ENCODE measurements at regions not wholly inside any gene's neighbourhood (a gene's known extent, or its start where the extent isn't known, plus 50 kb on each side); places are given as distances from the start of the nearest gene placed in this dataset.

DNA sequence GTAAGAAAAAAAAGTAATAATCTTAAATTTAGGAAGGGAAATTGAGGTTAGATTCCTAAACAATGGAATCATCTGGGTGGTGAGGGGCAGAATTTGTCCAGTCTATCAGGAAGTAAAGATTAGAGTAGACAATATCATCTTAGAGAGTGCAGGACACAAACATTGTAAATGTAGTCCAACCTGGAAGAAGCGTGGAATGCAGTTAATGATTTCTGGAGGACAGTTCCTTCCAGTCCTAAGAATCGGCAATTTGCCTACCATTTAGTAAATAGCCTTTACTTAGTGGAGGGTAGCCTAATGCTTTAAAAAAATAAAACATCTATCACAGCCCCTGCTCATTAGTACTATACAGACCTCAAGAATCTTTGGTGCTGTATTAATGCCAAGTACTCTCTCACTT lies 147.5 kb upstream of the TTC29 start:
- TF ChIP-seq RARB (CRISPR knock-in tag; IDR thresholded peaks at IDR 0.05) (no peak), ZNF565 (CRISPR knock-in tag; conservative IDR thresholded peaks at IDR 0.05; ENCODE audit: low read depth) (no peak), ZC3H10 (CRISPR knock-in tag; IDR thresholded peaks at IDR 0.05) (no peak), ZFP3 (CRISPR knock-in tag; IDR thresholded peaks at IDR 0.05) (no peak), ESRRG (CRISPR knock-in tag; IDR thresholded peaks at IDR 0.05) (no peak), TCF4 (CRISPR knock-in tag; IDR thresholded peaks at IDR 0.05; ENCODE audit: borderline replicate concordance) (no peak), OSR1 (CRISPR knock-in tag; IDR thresholded peaks at IDR 0.05) (no peak), ZNF70 (CRISPR knock-in tag; IDR thresholded peaks at IDR 0.05) (no peak), ISL1 (CRISPR knock-in tag; IDR thresholded peaks at IDR 0.05) (no peak), ARNTL (CRISPR knock-in tag; IDR thresholded peaks at IDR 0.05; ENCODE audit: borderline replicate concordance, low read depth) (no peak)
- TF ChIP-seq, protein P1, sequence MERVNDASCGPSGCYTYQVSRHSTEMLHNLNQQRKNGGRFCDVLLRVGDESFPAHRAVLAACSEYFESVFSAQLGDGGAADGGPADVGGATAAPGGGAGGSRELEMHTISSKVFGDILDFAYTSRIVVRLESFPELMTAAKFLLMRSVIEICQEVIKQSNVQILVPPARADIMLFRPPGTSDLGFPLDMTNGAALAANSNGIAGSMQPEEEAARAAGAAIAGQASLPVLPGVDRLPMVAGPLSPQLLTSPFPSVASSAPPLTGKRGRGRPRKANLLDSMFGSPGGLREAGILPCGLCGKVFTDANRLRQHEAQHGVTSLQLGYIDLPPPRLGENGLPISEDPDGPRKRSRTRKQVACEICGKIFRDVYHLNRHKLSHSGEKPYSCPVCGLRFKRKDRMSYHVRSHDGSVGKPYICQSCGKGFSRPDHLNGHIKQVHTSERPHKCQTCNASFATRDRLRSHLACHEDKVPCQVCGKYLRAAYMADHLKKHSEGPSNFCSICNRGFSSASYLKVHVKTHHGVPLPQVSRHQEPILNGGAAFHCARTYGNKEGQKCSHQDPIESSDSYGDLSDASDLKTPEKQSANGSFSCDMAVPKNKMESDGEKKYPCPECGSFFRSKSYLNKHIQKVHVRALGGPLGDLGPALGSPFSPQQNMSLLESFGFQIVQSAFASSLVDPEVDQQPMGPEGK (CRISPR knock-in tag; IDR thresholded peaks at IDR 0.05; ENCODE audit: borderline replicate concordance) = no peak
- TF ChIP-seq, protein P2, sequence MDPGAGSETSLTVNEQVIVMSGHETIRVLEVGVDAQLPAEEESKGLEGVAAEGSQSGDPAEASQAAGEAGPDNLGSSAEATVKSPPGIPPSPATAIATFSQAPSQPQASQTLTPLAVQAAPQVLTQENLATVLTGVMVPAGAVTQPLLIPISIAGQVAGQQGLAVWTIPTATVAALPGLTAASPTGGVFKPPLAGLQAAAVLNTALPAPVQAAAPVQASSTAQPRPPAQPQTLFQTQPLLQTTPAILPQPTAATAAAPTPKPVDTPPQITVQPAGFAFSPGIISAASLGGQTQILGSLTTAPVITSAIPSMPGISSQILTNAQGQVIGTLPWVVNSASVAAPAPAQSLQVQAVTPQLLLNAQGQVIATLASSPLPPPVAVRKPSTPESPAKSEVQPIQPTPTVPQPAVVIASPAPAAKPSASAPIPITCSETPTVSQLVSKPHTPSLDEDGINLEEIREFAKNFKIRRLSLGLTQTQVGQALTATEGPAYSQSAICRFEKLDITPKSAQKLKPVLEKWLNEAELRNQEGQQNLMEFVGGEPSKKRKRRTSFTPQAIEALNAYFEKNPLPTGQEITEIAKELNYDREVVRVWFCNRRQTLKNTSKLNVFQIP (CRISPR knock-in tag; IDR thresholded peaks at IDR 0.05; ENCODE audit: borderline replicate concordance, low read depth) = no peak
- TF ChIP-seq, protein P3, sequence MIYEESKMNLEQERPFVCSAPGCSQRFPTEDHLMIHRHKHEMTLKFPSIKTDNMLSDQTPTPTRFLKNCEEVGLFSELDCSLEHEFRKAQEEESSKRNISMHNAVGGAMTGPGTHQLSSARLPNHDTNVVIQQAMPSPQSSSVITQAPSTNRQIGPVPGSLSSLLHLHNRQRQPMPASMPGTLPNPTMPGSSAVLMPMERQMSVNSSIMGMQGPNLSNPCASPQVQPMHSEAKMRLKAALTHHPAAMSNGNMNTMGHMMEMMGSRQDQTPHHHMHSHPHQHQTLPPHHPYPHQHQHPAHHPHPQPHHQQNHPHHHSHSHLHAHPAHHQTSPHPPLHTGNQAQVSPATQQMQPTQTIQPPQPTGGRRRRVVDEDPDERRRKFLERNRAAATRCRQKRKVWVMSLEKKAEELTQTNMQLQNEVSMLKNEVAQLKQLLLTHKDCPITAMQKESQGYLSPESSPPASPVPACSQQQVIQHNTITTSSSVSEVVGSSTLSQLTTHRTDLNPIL (CRISPR knock-in tag; IDR thresholded peaks at IDR 0.05; ENCODE audit: low read depth) = no peak
